ENCODE measurements at regions not wholly inside any gene's neighbourhood (a gene's known extent, or its start where the extent isn't known, plus 50 kb on each side); places are given as distances from the start of the nearest gene placed in this dataset.
A peak's percentile ranks its signal among the peaks of the same experiment; 100 is the strongest.

- no peak for TF ChIP-seq CTCF (IDR thresholded peaks at IDR 0.05)
Observed at GRCh38 chr6:37101991-37102298, 68.0 kb upstream of the PIM1 start.

GRCh38 chr6:37102299-37103168 is 67.4 kb upstream of the PIM1 start:
- peak overlapping the region in 1 of 2 donors; percentile 62 for H3K27ac ChIP-seq (ENCODE audit: low read depth in 1 of 2, low read length in 2 of 2)
- intact Hi-C loops (cut with DNase I, micrococcal nuclease): loop anchor here (2.0 to 5.0 kb wide), 3 partner anchors 52 to 70 kb away; partner anchors contain the start of gene PIM1 (in 1 of the 2)
- no peaks in the 10 kb centered on the region for H3K36me3 Mint-ChIP-seq (ENCODE audit: low read depth)

More at GRCh38 chr6:37101991-37102298, 68.0 kb upstream of the PIM1 start:
- intact Hi-C loops (cut with DNase I, micrococcal nuclease): loop anchor here (2.0 to 5.0 kb wide), 3 partner anchors 51 to 70 kb away; partner anchors contain the start of gene PIM1 (in 1 of the 2)
- no peaks in the 10 kb centered on the region for H3K9me3 ChIP-seq (ENCODE audit: control insufficient read depth in 1 of 2, insufficient read depth in 1 of 2, low read length in 2 of 2)
- Mint-ChIP-seq H3K9me3 (no peaks in the 10 kb centered on the region), H3K36me3 (ENCODE audit: low read depth) (no peaks in the 10 kb centered on the region), H3K4me1 (ENCODE audit: low read depth) (peaks cover 33% of the 10 kb centered on the region), H3K27ac (peak overlapping the region; percentile 81), H3K27me3 (no peaks in the 10 kb centered on the region), H3K4me3 (peak overlapping the region; percentile 61)
- peaks cover 23% of the 10 kb centered on the region for H3K4me1 ChIP-seq (ENCODE audit: insufficient read depth, low read length)
- H3K27me3 ChIP-seq (ENCODE audit: control insufficient read depth in 1 of 2, insufficient read depth in 2 of 2, low read length in 2 of 2): no peaks in the 10 kb centered on the region
- H3K27ac ChIP-seq (ENCODE audit: low read depth in 1 of 2, low read length in 2 of 2): peak overlapping the region in 1 of 2 donors; percentile 62
- no peak for DNase-seq
- no peaks in the 10 kb centered on the region for H3K36me3 ChIP-seq (ENCODE audit: insufficient read depth, low read length)
- ChIA-PET POLR2A (interaction anchor here (1.0 to 2.3 kb wide), 5 partner anchors 15 to 717 kb away, joined by 3 to 10 read pairs (median 4); no protein-coding TSS in a partner anchor), CTCF (interaction anchor here (0.5 to 1.7 kb wide), 9 partner anchors 9 to 241 kb away, joined by 3 to 7 read pairs (median 4); partner anchors contain the start of gene C6orf89)
- ATAC-seq (ENCODE audit: poor library complexity): no peak
- peak overlapping the region; percentile 51 for H3K4me3 ChIP-seq (ENCODE audit: low read length)

More at GRCh38 chr6:37102299-37103168, 67.4 kb upstream of the PIM1 start:
- peak; percentile 49 to 92 (median 68) for DNase-seq
- peaks cover 23% of the 10 kb centered on the region for H3K4me1 ChIP-seq (ENCODE audit: insufficient read depth, low read length)
- ATAC-seq (ENCODE audit: poor library complexity): peak; percentile 93
- Mint-ChIP-seq H3K9me3 (no peaks in the 10 kb centered on the region), H3K4me3 (peak overlapping the region; percentile 72), H3K4me1 (ENCODE audit: low read depth) (peaks cover 39% of the 10 kb centered on the region), H3K27me3 (no peaks in the 10 kb centered on the region), H3K27ac (peak overlapping the region; percentile 81)
- no peaks in the 10 kb centered on the region for H3K27me3 ChIP-seq (ENCODE audit: control insufficient read depth in 1 of 2, insufficient read depth in 2 of 2, low read length in 2 of 2)
- ChIA-PET POLR2A (interaction anchor here (1.0 to 2.3 kb wide), 5 partner anchors 16 to 716 kb away, joined by 3 to 10 read pairs (median 4); no protein-coding TSS in a partner anchor), CTCF (interaction anchor here (0.9 to 1.7 kb wide), 10 partner anchors 9 to 217 kb away, joined by 3 to 7 read pairs (median 4); partner anchors contain the start of gene C6orf89)
- no peaks in the 10 kb centered on the region for H3K36me3 ChIP-seq (ENCODE audit: insufficient read depth, low read length)
- peak overlapping the region; percentile 51 for H3K4me3 ChIP-seq (ENCODE audit: low read length)
- TF ChIP-seq CTCF (IDR thresholded peaks at IDR 0.05): no peak
- H3K9me3 ChIP-seq (ENCODE audit: control insufficient read depth in 1 of 2, insufficient read depth in 1 of 2, low read length in 2 of 2): no peaks in the 10 kb centered on the region

Measured in CD4-positive, alpha-beta T cell (primary cell).